ENCODE measurements at regions not wholly inside any gene's neighbourhood (a gene's known extent, or its start where the extent isn't known, plus 50 kb on each side); places are given as distances from the start of the nearest gene placed in this dataset.

DNA sequence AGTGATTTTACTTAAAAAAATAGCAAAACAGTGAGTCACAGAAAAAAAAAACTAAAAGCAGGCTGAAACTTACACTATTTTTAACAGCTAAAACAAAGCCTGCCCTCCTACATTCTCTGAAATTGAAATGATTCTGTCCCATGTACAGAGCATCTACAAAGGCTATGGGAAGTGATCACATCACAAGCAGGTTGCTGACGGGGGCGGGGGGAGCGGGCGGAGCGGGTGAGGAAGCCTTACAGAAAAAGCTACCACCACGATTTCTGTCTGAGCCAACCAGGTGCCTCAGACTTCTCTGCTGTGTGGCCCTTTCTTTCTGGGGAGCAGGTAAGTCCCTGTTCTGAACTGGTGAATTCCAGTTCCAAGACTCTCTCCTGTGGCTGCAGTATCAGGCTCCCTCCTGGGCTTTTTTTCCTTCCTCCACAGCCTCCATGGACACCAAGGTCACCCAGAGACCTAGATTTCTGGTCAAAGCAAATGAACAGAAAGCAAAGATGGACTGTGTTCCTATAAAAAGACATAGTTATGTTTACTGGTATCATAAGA, 104.9 kb downstream of the ANKRD18B start:
- TF ChIP-seq, protein P1, sequence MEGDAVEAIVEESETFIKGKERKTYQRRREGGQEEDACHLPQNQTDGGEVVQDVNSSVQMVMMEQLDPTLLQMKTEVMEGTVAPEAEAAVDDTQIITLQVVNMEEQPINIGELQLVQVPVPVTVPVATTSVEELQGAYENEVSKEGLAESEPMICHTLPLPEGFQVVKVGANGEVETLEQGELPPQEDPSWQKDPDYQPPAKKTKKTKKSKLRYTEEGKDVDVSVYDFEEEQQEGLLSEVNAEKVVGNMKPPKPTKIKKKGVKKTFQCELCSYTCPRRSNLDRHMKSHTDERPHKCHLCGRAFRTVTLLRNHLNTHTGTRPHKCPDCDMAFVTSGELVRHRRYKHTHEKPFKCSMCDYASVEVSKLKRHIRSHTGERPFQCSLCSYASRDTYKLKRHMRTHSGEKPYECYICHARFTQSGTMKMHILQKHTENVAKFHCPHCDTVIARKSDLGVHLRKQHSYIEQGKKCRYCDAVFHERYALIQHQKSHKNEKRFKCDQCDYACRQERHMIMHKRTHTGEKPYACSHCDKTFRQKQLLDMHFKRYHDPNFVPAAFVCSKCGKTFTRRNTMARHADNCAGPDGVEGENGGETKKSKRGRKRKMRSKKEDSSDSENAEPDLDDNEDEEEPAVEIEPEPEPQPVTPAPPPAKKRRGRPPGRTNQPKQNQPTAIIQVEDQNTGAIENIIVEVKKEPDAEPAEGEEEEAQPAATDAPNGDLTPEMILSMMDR (IDR thresholded peaks at IDR 0.05): no peak
- no peak for TF ChIP-seq POLR2A (IDR thresholded peaks at IDR 0.05)
